ENCODE measurements at regions not wholly inside any gene's neighbourhood (a gene's known extent, or its start where the extent isn't known, plus 50 kb on each side); places are given as distances from the start of the nearest gene placed in this dataset.

- H3K4me1 Mint-ChIP-seq = peaks cover 20% of the 10 kb centered on the region
- H3K36me3 Mint-ChIP-seq (ENCODE audit: low read depth) = no peaks in the 10 kb centered on the region
These were observed 147.0 kb upstream of the B3GAT1 start for GRCh38 chr11:134558916-134559601.

GRCh38 chr11:134558258-134558835 is 146.3 kb upstream of the B3GAT1 start:
- no peak for TF ChIP-seq CTCF (IDR thresholded peaks at IDR 0.05; ENCODE audit: unreplicated experiment in 3 of 3)
- Mint-ChIP-seq H3K9me3 (no peaks in the 10 kb centered on the region), H3K27me3 (ENCODE audit: low read depth) (peaks cover 29% of the 10 kb centered on the region), H3K27ac (no peak overlapping the region), H3K4me1 (peaks cover 20% of the 10 kb centered on the region), H3K4me3 (no peak overlapping the region), H3K36me3 (ENCODE audit: low read depth) (no peaks in the 10 kb centered on the region)

More at GRCh38 chr11:134558916-134559601, 147.0 kb upstream of the B3GAT1 start:
- Mint-ChIP-seq H3K9me3 (no peaks in the 10 kb centered on the region), H3K4me3 (no peak overlapping the region), H3K27ac (no peak overlapping the region), H3K27me3 (ENCODE audit: low read depth) (peaks cover 24% of the 10 kb centered on the region)
- TF ChIP-seq CTCF (IDR thresholded peaks at IDR 0.05; ENCODE audit: unreplicated experiment in 3 of 3) = no peak

GRCh38 chr11:134557571-134558257 is 145.7 kb upstream of the B3GAT1 start:
- Mint-ChIP-seq H3K36me3 (ENCODE audit: low read depth) (no peaks in the 10 kb centered on the region), H3K9me3 (no peaks in the 10 kb centered on the region), H3K4me3 (no peak overlapping the region), H3K4me1 (peaks cover 19% of the 10 kb centered on the region), H3K27ac (no peak overlapping the region), H3K27me3 (ENCODE audit: low read depth) (peaks cover 30% of the 10 kb centered on the region)
- no peak for TF ChIP-seq CTCF (IDR thresholded peaks at IDR 0.05; ENCODE audit: unreplicated experiment in 3 of 3)

GRCh38 chr11:134556186-134556585 is 144.1 kb upstream of the B3GAT1 start:
- TF ChIP-seq CTCF (IDR thresholded peaks at IDR 0.05; ENCODE audit: unreplicated experiment in 3 of 3) = no peak
- Mint-ChIP-seq H3K27ac (no peak overlapping the region), H3K4me1 (peaks cover 8% of the 10 kb centered on the region), H3K36me3 (ENCODE audit: low read depth) (no peaks in the 10 kb centered on the region), H3K27me3 (ENCODE audit: low read depth) (peaks cover 42% of the 10 kb centered on the region), H3K9me3 (peaks cover 5% of the 10 kb centered on the region), H3K4me3 (no peak overlapping the region)

GRCh38 chr11:134555510-134555909 is 143.5 kb upstream of the B3GAT1 start:
- H3K27ac Mint-ChIP-seq = no peak overlapping the region
- peaks cover 8% of the 10 kb centered on the region for H3K4me1 Mint-ChIP-seq
- no peaks in the 10 kb centered on the region for H3K36me3 Mint-ChIP-seq (ENCODE audit: low read depth)
- peaks cover 42% of the 10 kb centered on the region for H3K27me3 Mint-ChIP-seq (ENCODE audit: low read depth)
- H3K4me3 Mint-ChIP-seq = no peak overlapping the region
- H3K9me3 Mint-ChIP-seq = peaks cover 5% of the 10 kb centered on the region
- no peak for TF ChIP-seq CTCF (IDR thresholded peaks at IDR 0.05; ENCODE audit: unreplicated experiment in 3 of 3)

All from nephron (organoid).